Osteoblast (primary cell): ENCODE measurements at regions not wholly inside any gene's neighbourhood (a gene's known extent, or its start where the extent isn't known, plus 50 kb on each side); places are given as distances from the start of the nearest gene placed in this dataset.

Experiments used
- DNase-seq: peaks from one replicate; pipeline ENCODE4 v3.0.0; 2011; ENCODE audit warnings: low spot score, mixed read lengths; ENCODE audit not compliant: insufficient read length; ENCODE audit errors: missing footprints
- H2AFZ ChIP-seq: 2 replicates; pipeline ENCODE4 v1.6.0; 2011; ENCODE audit warnings: mild to moderate bottlenecking, low read length
- H3K27ac ChIP-seq: 2 replicates; pipeline ENCODE4 v1.5.1; 2011; ENCODE audit warnings: mild to moderate bottlenecking, low read depth, low read length, moderate library complexity
- H3K27me3 ChIP-seq: 2 replicates; pipeline ENCODE4 v1.6.0; 2012; ENCODE audit warnings: mild to moderate bottlenecking, control low read depth, inconsistent platforms, low read length, moderate library complexity; ENCODE audit not compliant: insufficient read depth
- H3K36me3 ChIP-seq: 2 replicates; pipeline ENCODE4 v1.5.1; 2011; ENCODE audit warnings: mild to moderate bottlenecking, low read length, control low read depth, moderate library complexity; ENCODE audit not compliant: insufficient read depth
- H3K4me1 ChIP-seq: 2 replicates; pipeline ENCODE4 v1.5.1; 2011; ENCODE audit warnings: mild to moderate bottlenecking, low read length, control low read depth, moderate library complexity; ENCODE audit not compliant: insufficient read depth
- H3K4me2 ChIP-seq: 2 replicates; pipeline ENCODE4 v1.6.0; 2011; ENCODE audit warnings: mild to moderate bottlenecking, low read length; ENCODE audit not compliant: insufficient read depth
- H3K4me3 ChIP-seq: fragments of 200-600 bp; sonication (generic); 3 replicates; pipeline ENCODE4 v1.5.1; 2012; ENCODE audit warnings: mild to moderate bottlenecking, low read length, inconsistent platforms; ENCODE audit not compliant: insufficient read depth
- H3K79me2 ChIP-seq: 2 replicates; pipeline ENCODE4 v1.6.0; 2012; ENCODE audit warnings: mild to moderate bottlenecking, low read length, control low read depth, inconsistent platforms; ENCODE audit not compliant: insufficient read depth
- H3K9me3 ChIP-seq: 2 replicates; pipeline ENCODE4 v1.5.1; 2011; ENCODE audit warnings: low read depth, low read length, control low read depth
- H4K20me1 ChIP-seq: 2 replicates; pipeline ENCODE4 v1.6.0; 2012; ENCODE audit warnings: mild to moderate bottlenecking, low read length, control low read depth; ENCODE audit not compliant: insufficient read depth
- TF ChIP-seq, protein P1 (sequence below): IDR thresholded peaks from 2 replicates; pipeline ENCODE4 v1.5.1; 2011; ENCODE audit warnings: mild to moderate bottlenecking, low read depth, low read length, moderate library complexity; ENCODE audit errors: extremely low read depth

DNA sequence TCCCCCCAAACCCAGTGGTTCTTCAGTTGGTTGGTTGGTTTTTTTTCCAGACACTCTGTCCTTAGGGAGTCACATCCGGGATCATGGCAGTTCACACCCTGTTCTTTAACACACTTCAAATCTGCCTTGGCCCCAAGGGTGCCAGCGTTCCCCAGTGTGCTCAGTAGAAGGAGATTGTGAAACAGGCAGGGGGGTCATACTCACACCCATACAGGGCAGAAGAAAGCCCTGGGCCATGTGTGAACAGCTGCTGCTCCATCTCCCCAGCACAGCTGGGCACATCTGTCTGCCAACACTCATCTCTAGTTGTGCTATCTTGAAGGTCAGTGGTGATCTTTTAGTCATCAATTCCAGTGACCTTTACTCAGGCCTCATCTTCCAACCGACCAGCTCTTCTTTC, 64.4 kb upstream of the FUT8 start:
- no peak overlapping the region for H3K27ac ChIP-seq
- TF ChIP-seq, protein P1, sequence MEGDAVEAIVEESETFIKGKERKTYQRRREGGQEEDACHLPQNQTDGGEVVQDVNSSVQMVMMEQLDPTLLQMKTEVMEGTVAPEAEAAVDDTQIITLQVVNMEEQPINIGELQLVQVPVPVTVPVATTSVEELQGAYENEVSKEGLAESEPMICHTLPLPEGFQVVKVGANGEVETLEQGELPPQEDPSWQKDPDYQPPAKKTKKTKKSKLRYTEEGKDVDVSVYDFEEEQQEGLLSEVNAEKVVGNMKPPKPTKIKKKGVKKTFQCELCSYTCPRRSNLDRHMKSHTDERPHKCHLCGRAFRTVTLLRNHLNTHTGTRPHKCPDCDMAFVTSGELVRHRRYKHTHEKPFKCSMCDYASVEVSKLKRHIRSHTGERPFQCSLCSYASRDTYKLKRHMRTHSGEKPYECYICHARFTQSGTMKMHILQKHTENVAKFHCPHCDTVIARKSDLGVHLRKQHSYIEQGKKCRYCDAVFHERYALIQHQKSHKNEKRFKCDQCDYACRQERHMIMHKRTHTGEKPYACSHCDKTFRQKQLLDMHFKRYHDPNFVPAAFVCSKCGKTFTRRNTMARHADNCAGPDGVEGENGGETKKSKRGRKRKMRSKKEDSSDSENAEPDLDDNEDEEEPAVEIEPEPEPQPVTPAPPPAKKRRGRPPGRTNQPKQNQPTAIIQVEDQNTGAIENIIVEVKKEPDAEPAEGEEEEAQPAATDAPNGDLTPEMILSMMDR: no peak
- H3K4me3 ChIP-seq: no peak overlapping the region
- no peaks in the 10 kb centered on the region for H3K36me3 ChIP-seq
- no peak overlapping the region for H2AFZ ChIP-seq
- no peak for DNase-seq
- no peaks in the 10 kb centered on the region for H4K20me1 ChIP-seq
- peaks cover 4% of the 10 kb centered on the region for H3K4me1 ChIP-seq
- no peaks in the 10 kb centered on the region for H3K9me3 ChIP-seq
- no peak overlapping the region for H3K4me2 ChIP-seq
- H3K79me2 ChIP-seq: no peaks in the 10 kb centered on the region
- no peaks in the 10 kb centered on the region for H3K27me3 ChIP-seq

DNA sequence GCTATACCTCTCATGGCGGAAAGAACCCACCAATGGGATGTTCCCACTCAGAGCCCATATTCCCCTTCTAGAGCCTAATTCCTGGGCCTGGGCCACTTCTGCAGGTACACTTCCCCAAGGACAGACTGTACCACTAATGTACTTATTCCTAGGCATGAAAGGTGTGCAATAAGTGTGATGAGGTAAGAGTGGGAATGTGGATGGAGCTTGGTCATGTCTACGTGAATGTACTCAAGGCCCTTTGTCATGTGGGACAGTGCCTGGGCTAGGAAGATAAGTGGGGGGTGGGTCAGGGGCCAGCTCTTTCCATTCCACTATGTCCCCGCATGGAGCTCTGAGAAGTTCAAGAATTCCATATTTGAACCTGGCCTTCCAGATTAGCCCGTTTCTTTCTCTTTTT, 63.4 kb upstream of the FUT8 start:
- no peak for DNase-seq
- Histone ChIP-seq H3K4me3 (no peak overlapping the region), H3K4me2 (no peak overlapping the region), H3K27ac (no peak overlapping the region), H3K4me1 (peaks cover 4% of the 10 kb centered on the region), H2AFZ (no peak overlapping the region), H3K36me3 (no peaks in the 10 kb centered on the region), H3K9me3 (no peaks in the 10 kb centered on the region), H4K20me1 (no peaks in the 10 kb centered on the region), H3K27me3 (no peaks in the 10 kb centered on the region), H3K79me2 (no peaks in the 10 kb centered on the region)
- TF ChIP-seq, protein P1: no peak

DNA sequence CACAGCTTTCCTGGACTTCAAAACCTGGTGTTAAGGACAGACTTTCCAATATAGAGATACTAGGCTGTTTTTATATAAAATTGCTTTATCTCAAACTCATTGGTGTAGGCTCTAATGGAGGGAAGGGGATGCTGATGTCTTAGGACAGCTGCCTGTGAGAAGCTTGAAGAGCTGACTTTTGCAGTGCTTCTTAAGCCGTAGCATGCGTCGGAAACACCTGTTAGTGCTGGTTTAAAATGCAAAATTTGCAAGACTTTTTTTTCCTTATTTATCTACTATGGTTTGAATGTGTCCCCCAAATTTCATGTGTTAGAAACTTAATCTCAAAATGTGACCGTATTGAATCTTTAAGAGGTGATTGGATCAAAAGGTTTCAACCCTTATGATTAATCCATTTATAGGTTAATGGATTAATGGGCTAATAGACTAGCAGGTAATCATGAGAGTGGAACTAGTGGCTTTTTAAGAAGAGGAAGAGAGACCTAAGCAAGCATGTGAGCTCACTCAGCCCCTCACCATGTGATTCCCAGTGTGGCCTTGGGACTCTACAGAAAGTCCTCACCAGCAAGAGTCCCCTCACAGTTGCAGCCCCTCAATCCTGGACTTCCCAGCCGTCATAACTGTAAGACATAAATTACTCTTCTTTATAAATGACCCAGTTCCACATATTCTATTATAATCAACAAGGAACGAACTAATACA, 60.9 kb upstream of the FUT8 start:
- H3K27me3 ChIP-seq: no peaks in the 10 kb centered on the region
- no peak for DNase-seq
- H3K27ac ChIP-seq: no peak overlapping the region
- peaks cover 9% of the 10 kb centered on the region for H3K4me1 ChIP-seq
- H4K20me1 ChIP-seq: no peaks in the 10 kb centered on the region
- H3K4me3 ChIP-seq: no peak overlapping the region
- H3K9me3 ChIP-seq: no peaks in the 10 kb centered on the region
- no peak overlapping the region for H2AFZ ChIP-seq
- TF ChIP-seq, protein P1: no peak
- no peaks in the 10 kb centered on the region for H3K36me3 ChIP-seq
- H3K4me2 ChIP-seq: no peak overlapping the region
- H3K79me2 ChIP-seq: no peaks in the 10 kb centered on the region

DNA sequence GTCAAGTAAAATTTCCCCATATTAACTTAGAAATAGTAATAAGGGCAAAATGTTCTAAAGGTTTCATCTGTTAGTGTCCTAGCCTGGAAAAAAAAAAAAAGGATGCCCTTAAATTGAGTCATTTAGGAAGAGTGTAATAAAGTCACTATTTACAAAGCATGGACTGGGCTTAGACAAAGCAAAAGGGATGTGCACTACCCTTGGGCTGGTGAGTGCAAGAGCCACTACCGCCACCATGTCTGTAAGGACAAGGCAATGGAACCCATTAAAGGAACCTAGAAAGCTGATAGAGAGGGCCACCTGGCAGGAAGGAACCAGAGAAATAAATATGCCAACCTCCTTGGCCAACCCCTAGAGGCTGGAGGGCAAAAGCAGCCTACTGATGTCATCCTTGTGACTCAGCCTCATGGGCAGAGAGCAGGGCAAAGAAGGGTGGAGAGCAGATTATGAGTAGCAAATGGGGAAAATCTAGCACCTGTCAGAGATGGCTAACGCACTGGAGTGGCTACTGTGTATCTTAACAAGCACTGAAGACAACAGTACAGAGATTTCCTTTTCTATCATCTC, 59.5 kb upstream of the FUT8 start:
- Histone ChIP-seq H3K4me2 (no peak overlapping the region), H3K4me1 (peaks cover 9% of the 10 kb centered on the region), H3K4me3 (no peak overlapping the region), H3K36me3 (no peaks in the 10 kb centered on the region), H2AFZ (no peak overlapping the region), H3K79me2 (no peaks in the 10 kb centered on the region), H3K9me3 (no peaks in the 10 kb centered on the region), H4K20me1 (no peaks in the 10 kb centered on the region), H3K27me3 (no peaks in the 10 kb centered on the region), H3K27ac (no peak overlapping the region)
- DNase-seq: no peak
- TF ChIP-seq, protein P1: no peak
